GM19463 (cell line): ENCODE measurements at regions not wholly inside any gene's neighbourhood (a gene's known extent, or its start where the extent isn't known, plus 50 kb on each side); places are given as distances from the start of the nearest gene placed in this dataset.
"Not testable (repeated sequence)": the region's sequence is repeated elsewhere in the genome, so short reads cannot be mapped to it uniquely, and the experiment has no call there.

Source experiments
- ATAC-seq: cut with Tn5 transposase; IDR thresholded peaks from one replicate; pipeline ENCODE4 v1.9.1; 2021; ENCODE audit warnings: mild to moderate bottlenecking, moderate library complexity; ENCODE audit not compliant: unreplicated experiment

- ATAC-seq, result no peak
Observed at GRCh38 chr4:32589097-32589496, 1868.9 kb downstream of the PCDH7 start.

- ATAC-seq, result no peak
Observed at GRCh38 chr4:32589853-32590252, 1869.7 kb downstream of the PCDH7 start.

- ATAC-seq, result no peak
Observed at GRCh38 chr4:32597354-32597753, 1877.2 kb downstream of the PCDH7 start.

GRCh38 chr4:32601848-32602247 is 1881.7 kb downstream of the PCDH7 start:
- no peak for ATAC-seq

- ATAC-seq, result no peak
Observed at GRCh38 chr4:32607978-32608377, 1887.8 kb downstream of the PCDH7 start.

GRCh38 chr4:32624943-32625603 is 1904.9 kb downstream of the PCDH7 start:
- ATAC-seq, result no peak

GRCh38 chr4:32625687-32626337 is 1905.6 kb downstream of the PCDH7 start:
- ATAC-seq, result no peak

GRCh38 chr4:32631831-32632230 is 1911.7 kb downstream of the PCDH7 start:
- ATAC-seq, result no peak

- ATAC-seq, result no peak
Observed at GRCh38 chr4:32633421-32633820, 1913.3 kb downstream of the PCDH7 start.

- no peak for ATAC-seq
Observed at GRCh38 chr4:32645653-32646052, 1925.5 kb downstream of the PCDH7 start.

- ATAC-seq, result no peak
Observed at GRCh38 chr4:32658019-32658418, 1937.8 kb downstream of the PCDH7 start.

- no peak for ATAC-seq
Observed at GRCh38 chr4:32661229-32661628, 1941.1 kb downstream of the PCDH7 start.

GRCh38 chr4:32662803-32663202 is 1942.6 kb downstream of the PCDH7 start:
- no peak for ATAC-seq

GRCh38 chr4:32672359-32672758 is 1952.2 kb downstream of the PCDH7 start:
- no peak for ATAC-seq

GRCh38 chr4:32680946-32681345 is 1960.8 kb downstream of the PCDH7 start:
- ATAC-seq, result no peak

- ATAC-seq, result no peak
Observed at GRCh38 chr4:32684160-32684559, 1964.0 kb downstream of the PCDH7 start.

- no peak for ATAC-seq
Observed at GRCh38 chr4:32686123-32686522, 1966.0 kb downstream of the PCDH7 start.

GRCh38 chr4:32689518-32689917 is 1969.3 kb downstream of the PCDH7 start:
- ATAC-seq, result no peak

- no peak for ATAC-seq
Observed at GRCh38 chr4:32697281-32697814, 1977.2 kb downstream of the PCDH7 start.

- ATAC-seq, result no peak
Observed at GRCh38 chr4:32700838-32701237, 1980.7 kb downstream of the PCDH7 start.

GRCh38 chr4:32706893-32707292 is 1986.7 kb downstream of the PCDH7 start:
- ATAC-seq, result no peak

GRCh38 chr4:32716090-32716620 is 1996.0 kb downstream of the PCDH7 start:
- ATAC-seq, result not testable (repeated sequence)
